ENCODE measurements at regions not wholly inside any gene's neighbourhood (a gene's known extent, or its start where the extent isn't known, plus 50 kb on each side); places are given as distances from the start of the nearest gene placed in this dataset.

DNA sequence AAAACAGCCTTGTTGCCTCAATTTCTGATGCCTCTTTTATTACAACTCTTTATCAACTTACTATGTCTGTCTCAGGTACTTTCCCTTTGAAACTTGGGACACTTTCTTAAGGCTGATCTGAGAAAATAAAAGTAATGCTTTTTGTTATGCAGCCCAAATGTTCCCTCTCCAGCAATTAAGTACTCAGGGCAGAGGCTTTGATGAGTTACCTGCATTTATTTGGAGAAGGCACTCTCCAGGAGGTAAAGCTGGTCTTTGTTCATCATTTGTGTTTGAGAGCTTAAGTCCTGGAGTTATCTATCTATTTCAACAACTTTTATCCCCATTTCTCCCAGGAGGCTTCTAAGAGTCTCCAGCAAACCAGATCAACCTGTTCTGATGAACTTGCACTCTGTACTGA lies 259.2 kb downstream of the ASXL3 start:
- DNase-seq (ENCODE audit: low spot score), result no peak

DNA sequence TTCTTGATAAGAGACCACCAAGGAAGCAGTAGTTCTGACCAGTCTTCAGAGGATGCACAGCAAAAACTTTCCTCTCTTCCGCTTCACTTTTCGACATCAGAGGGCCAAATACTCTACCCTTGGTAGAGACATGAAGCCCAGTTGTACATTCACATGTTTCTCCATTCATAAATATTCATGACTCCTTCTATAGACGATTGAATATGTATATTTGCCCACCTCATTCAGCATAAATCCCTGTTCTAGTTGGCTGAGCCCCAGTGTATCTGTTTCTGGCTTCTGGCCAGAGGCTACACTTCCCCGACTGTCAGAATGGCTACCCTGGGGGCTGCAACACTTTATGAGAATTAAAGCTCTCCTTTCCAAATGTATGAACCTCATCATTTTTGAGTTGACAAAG lies 258.5 kb downstream of the ASXL3 start:
- DNase-seq (ENCODE audit: low spot score), result no peak

More for the DNA sequence above, 259.2 kb downstream of the ASXL3 start:
- peaks cover 0 to 9% (median 5%) of the 10 kb centered on the region in 4 donors for H3K4me1 ChIP-seq (ENCODE audit: control insufficient read depth in 4 of 4, insufficient read depth in 4 of 4, low read length in 3 of 4)
- no peak overlapping the region for H3K4me3 ChIP-seq (ENCODE audit: low read depth in 1 of 3, low read length in 3 of 3)
- H3K36me3 ChIP-seq (ENCODE audit: control insufficient read depth in 4 of 4, insufficient read depth in 3 of 4, low read depth in 1 of 4, low read length in 3 of 4), result no peaks in the 10 kb centered on the region
- no peak overlapping the region for H3K9ac ChIP-seq (ENCODE audit: low read depth in 1 of 2, low read length in 2 of 2)
- H3K27ac ChIP-seq (ENCODE audit: low read depth in 1 of 2, low read length in 2 of 2), result no peak overlapping the region
- H3K27me3 ChIP-seq (ENCODE audit: control insufficient read depth in 4 of 4, insufficient read depth in 4 of 4, low read length in 3 of 4), result no peaks in the 10 kb centered on the region
- TF ChIP-seq HNF4G (IDR thresholded peaks at IDR 0.05) (no peak), GABPA (IDR thresholded peaks at IDR 0.05 in 1 of 2, conservative IDR thresholded peaks at IDR 0.05 in 1 of 2) (no peak), TAF1 (conservative IDR thresholded peaks at IDR 0.05) (no peak)
- H3K9me3 ChIP-seq (ENCODE audit: control insufficient read depth in 4 of 4, low read length in 3 of 4), result no peaks in the 10 kb centered on the region

DNA sequence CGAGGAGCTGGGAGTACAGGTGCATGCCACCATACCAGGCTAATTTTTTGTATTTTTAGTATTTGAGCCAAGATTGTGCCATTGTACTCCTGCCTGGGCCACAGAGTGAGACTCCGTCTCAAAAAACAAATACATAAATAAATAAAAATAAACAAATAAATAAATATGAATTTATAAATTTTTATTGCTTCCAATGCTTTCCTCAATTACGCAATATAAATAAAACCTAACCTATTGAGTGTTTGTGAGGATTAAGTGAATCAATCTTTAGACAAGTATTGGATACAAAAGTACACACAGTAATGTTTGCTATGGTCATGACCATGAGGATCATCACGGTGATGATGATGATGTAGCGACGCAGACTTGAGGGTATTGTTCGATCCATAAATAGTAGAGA lies 257.4 kb downstream of the ASXL3 start:
- 88% methylated on average over 7 of the region's 7 CpGs for WGBS
- H3K9ac ChIP-seq (ENCODE audit: low read depth in 1 of 2, low read length in 2 of 2), result no peak overlapping the region
- H3K4me1 ChIP-seq (ENCODE audit: control insufficient read depth in 4 of 4, insufficient read depth in 4 of 4, low read length in 3 of 4), result peaks cover 0 to 9% (median 5%) of the 10 kb centered on the region in 4 donors
- no peaks in the 10 kb centered on the region for H3K9me3 ChIP-seq (ENCODE audit: control insufficient read depth in 4 of 4, low read length in 3 of 4)
- H3K4me3 ChIP-seq (ENCODE audit: low read depth in 1 of 3, low read length in 3 of 3), result no peak overlapping the region
- H3K27me3 ChIP-seq (ENCODE audit: control insufficient read depth in 4 of 4, insufficient read depth in 4 of 4, low read length in 3 of 4), result no peaks in the 10 kb centered on the region
- TF ChIP-seq REST (IDR thresholded peaks at IDR 0.05) (no peak), HNF4G (IDR thresholded peaks at IDR 0.05) (no peak), FOXA1 (IDR thresholded peaks at IDR 0.05) (no peak), CTCF (IDR thresholded peaks at IDR 0.05; ENCODE audit: low read depth, low read length, missing input control) (no peak)
- TF ChIP-seq, protein P1, sequence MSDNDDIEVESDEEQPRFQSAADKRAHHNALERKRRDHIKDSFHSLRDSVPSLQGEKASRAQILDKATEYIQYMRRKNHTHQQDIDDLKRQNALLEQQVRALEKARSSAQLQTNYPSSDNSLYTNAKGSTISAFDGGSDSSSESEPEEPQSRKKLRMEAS (IDR thresholded peaks at IDR 0.05), result no peak
- no peak overlapping the region for H3K27ac ChIP-seq (ENCODE audit: low read depth in 1 of 2, low read length in 2 of 2)
- no peaks in the 10 kb centered on the region for H3K36me3 ChIP-seq (ENCODE audit: control insufficient read depth in 4 of 4, insufficient read depth in 3 of 4, low read depth in 1 of 4, low read length in 3 of 4)
- no peak for DNase-seq (ENCODE audit: low spot score)

More for the DNA sequence above, 258.5 kb downstream of the ASXL3 start:
- Histone ChIP-seq H3K27me3 (ENCODE audit: control insufficient read depth in 4 of 4, insufficient read depth in 4 of 4, low read length in 3 of 4) (no peaks in the 10 kb centered on the region), H3K9me3 (ENCODE audit: control insufficient read depth in 4 of 4, low read length in 3 of 4) (no peaks in the 10 kb centered on the region), H3K27ac (ENCODE audit: low read depth in 1 of 2, low read length in 2 of 2) (no peak overlapping the region), H3K9ac (ENCODE audit: low read depth in 1 of 2, low read length in 2 of 2) (no peak overlapping the region), H3K36me3 (ENCODE audit: control insufficient read depth in 4 of 4, insufficient read depth in 3 of 4, low read depth in 1 of 4, low read length in 3 of 4) (no peaks in the 10 kb centered on the region), H3K4me3 (ENCODE audit: low read depth in 1 of 3, low read length in 3 of 3) (no peak overlapping the region), H3K4me1 (ENCODE audit: control insufficient read depth in 4 of 4, insufficient read depth in 4 of 4, low read length in 3 of 4) (peaks cover 0 to 9% (median 5%) of the 10 kb centered on the region in 4 donors)
- TF ChIP-seq RXRA (IDR thresholded peaks at IDR 0.05) (no peak), TAF1 (conservative IDR thresholded peaks at IDR 0.05) (no peak), HNF4A (conservative IDR thresholded peaks at IDR 0.05) (no peak), REST (IDR thresholded peaks at IDR 0.05) (no peak)
- 76% methylated on average over 4 of the region's 4 CpGs for WGBS
